ENCODE measurements at regions not wholly inside any gene's neighbourhood (a gene's known extent, or its start where the extent isn't known, plus 50 kb on each side); places are given as distances from the start of the nearest gene placed in this dataset.
"Not testable (repeated sequence)": the region's sequence is repeated elsewhere in the genome, so short reads cannot be mapped to it uniquely, and the experiment has no call there.

DNA sequence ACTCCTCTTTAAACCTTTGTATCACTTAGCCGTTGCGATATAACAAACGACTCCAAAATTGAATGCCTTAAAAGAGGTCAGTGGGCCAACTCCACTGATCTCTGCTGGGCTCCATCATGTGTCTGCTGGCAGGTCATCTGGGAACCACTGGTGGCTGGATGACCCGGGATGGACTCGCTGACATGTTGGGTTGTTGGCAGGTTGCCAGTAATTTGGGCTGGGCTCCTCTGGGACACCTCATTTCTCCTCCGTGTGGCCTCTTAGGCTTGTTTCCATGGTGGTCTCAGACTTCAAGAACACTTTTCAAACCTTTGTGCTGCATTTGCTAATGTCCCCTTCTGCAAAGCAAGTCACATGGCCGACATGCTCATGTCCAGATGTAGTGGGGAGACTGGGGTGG, 139.3 kb upstream of the POU3F1 start:
- no peak for DNase-seq (ENCODE audit: low read depth)
- TF ChIP-seq, protein P1, sequence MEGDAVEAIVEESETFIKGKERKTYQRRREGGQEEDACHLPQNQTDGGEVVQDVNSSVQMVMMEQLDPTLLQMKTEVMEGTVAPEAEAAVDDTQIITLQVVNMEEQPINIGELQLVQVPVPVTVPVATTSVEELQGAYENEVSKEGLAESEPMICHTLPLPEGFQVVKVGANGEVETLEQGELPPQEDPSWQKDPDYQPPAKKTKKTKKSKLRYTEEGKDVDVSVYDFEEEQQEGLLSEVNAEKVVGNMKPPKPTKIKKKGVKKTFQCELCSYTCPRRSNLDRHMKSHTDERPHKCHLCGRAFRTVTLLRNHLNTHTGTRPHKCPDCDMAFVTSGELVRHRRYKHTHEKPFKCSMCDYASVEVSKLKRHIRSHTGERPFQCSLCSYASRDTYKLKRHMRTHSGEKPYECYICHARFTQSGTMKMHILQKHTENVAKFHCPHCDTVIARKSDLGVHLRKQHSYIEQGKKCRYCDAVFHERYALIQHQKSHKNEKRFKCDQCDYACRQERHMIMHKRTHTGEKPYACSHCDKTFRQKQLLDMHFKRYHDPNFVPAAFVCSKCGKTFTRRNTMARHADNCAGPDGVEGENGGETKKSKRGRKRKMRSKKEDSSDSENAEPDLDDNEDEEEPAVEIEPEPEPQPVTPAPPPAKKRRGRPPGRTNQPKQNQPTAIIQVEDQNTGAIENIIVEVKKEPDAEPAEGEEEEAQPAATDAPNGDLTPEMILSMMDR (conservative IDR thresholded peaks at IDR 0.05; ENCODE audit: low read depth, low read length) = no peak

DNA sequence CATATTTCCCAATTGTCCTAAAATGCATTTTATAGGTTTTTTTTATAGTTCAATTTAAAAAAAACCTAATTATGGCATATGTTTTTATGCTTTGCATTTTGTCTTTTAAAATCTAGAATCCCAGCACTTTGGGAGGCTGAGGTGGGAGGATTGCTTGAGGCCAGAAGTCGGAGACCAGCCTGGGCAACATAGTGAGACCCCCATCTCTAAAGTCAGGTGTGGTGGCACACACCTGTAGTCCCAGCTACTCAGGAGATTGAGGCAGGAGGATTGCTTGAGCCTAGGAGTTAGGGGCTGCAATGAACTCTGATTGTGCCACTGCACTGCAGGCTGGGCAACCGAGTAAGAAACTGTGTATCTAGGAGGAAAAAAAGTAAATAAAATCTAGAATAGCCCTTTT, 137.2 kb upstream of the POU3F1 start:
- H3K4me3 ChIP-seq (ENCODE audit: low read depth, low read length) = no peak overlapping the region
- DNase-seq (ENCODE audit: low read depth) = no peak
- TF ChIP-seq, protein P1 (conservative IDR thresholded peaks at IDR 0.05; ENCODE audit: low read depth, low read length) = no peak

More for the DNA sequence above, 139.3 kb upstream of the POU3F1 start:
- no peak overlapping the region for H3K4me3 ChIP-seq (ENCODE audit: low read depth, low read length)

DNA sequence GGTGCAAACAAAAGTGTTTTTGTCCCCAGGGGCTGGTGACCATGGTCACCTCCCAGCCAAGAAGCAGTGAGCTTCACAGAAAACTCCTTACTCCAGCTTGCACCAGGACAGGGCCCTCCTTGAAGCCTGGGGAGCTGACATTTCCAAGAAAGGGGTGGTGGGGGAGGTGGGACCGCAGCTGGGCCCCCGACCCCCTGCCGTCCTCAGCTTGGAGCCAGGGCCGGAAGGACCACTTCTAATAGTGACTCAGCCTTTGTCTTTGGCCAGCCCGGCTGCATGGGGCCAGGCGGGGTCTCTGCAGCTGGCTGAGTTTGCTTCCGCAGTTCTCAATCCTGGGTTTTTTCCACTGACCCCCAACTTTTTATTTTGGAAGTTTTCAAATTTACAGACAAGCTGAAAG, 136.5 kb upstream of the POU3F1 start:
- TF ChIP-seq, protein P1 (conservative IDR thresholded peaks at IDR 0.05; ENCODE audit: low read depth, low read length) = no peak
- DNase-seq (ENCODE audit: low read depth) = no peak
- no peak overlapping the region for H3K4me3 ChIP-seq (ENCODE audit: low read depth, low read length)

DNA sequence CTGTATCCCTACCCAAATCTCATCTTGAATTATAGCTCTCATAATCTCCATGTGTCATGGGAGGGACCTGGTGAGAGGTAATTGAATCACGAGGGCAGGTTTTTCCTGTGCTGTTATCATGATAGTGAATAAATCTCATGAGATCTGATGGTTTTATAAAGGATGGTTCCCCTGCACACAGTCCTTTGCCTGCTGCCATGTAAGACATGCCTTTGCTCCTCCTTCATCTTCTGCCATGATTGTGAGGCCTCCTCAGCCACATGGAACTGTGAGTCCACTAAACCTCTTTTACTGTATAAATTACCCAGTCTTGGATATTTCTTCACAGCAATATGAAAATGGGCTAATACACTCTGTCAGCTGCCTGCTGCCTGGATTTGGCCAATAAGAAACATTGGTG, 133.8 kb upstream of the POU3F1 start:
- not testable (repeated sequence) for H3K4me3 ChIP-seq (ENCODE audit: low read depth, low read length); DNase-seq (ENCODE audit: low read depth)

DNA sequence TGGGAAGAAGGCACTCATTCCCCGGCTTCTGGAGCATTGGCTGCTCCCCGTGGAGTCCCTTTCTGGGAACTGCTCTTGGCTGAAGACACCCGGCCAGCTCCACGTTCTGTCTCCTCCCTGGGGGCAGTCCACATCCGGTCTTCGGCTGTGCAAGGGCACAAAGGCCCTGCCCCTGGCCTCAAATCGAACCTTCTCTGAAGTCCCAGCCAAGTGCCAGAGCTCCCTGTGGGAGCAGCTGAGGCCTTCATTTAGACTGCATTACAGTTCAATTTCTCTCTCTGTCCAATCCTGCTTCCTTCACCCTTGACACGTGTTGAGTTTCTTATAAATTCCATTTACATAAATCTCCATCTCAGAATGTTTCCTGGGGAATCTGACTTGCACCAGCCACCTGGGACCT, 132.9 kb upstream of the POU3F1 start:
- no peak for DNase-seq (ENCODE audit: low read depth)
- TF ChIP-seq, protein P1 (conservative IDR thresholded peaks at IDR 0.05; ENCODE audit: low read depth, low read length) = no peak
- H3K4me3 ChIP-seq (ENCODE audit: low read depth, low read length) = no peak overlapping the region

DNA sequence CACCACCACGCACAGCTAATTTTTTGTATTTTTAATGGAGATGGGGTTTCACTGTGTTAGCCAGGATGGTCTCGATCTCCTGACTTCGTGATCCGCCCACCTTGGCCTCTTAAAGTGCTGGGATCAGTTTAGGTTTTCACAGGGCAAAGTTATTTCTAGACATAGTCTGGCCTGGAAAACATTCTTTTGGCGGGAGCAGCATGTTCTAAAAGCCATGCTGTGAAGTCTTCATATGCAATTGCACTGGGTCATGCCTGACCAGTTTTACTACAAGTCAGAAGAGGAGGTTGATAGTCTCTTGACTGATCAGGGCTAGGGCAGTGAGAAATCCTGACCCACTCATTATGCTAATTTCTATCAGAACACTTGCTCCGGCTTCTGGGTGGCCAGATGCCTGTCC, 131.6 kb upstream of the POU3F1 start:
- H3K4me3 ChIP-seq (ENCODE audit: low read depth, low read length) = no peak overlapping the region
- TF ChIP-seq, protein P1 (conservative IDR thresholded peaks at IDR 0.05; ENCODE audit: low read depth, low read length) = no peak
- no peak for DNase-seq (ENCODE audit: low read depth)

DNA sequence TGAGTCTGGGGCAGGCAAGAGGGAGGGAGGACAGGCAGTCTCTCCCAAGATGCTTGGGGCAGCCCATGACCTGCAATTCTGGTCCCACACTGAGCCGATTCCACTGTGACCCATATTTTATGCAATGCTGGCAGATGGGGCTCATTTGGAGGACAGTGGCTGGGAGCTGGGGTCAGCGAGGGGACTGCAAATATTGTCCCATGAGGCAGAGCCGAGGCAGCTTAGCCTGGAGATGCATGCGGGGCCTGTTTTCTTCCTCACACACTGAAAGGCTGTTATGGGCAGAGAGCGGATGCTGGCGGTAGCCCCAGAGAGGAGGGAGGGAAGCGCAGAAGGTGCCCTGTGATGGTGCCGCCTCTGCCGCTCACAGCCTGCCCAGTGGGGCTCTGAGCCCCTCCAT, 128.5 kb upstream of the POU3F1 start:
- H3K4me3 ChIP-seq (ENCODE audit: low read depth, low read length) = no peak overlapping the region
- no peak for DNase-seq (ENCODE audit: low read depth)
- TF ChIP-seq, protein P1 (conservative IDR thresholded peaks at IDR 0.05; ENCODE audit: low read depth, low read length) = no peak

DNA sequence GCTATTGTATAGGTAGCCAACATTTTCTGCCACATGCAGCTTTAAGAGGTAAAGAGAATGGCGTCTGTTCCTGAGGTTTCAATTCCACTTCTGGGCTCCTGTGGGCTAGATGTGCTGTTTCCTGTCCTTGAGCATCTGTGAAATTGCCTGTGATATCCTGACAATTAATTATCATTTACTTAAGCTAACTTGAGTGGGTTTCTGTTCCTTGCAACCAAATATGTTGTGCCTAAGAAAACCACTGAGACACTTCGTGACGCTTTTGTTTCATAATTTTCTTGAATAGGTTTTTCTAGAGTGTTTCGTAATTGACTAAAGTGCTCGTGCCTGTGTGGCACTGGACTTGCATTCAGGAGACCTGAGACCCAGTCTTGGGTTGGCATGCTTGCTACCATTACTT, 127.3 kb upstream of the POU3F1 start:
- TF ChIP-seq, protein P1 (conservative IDR thresholded peaks at IDR 0.05; ENCODE audit: low read depth, low read length) = no peak
- no peak for DNase-seq (ENCODE audit: low read depth)

More for the DNA sequence above, 127.3 kb upstream of the POU3F1 start:
- H3K4me3 ChIP-seq (ENCODE audit: low read depth, low read length) = no peak overlapping the region
